PC-3 (cell line): ENCODE measurements at regions not wholly inside any gene's neighbourhood (a gene's known extent, or its start where the extent isn't known, plus 50 kb on each side); places are given as distances from the start of the nearest gene placed in this dataset.

Source experiments
- ATAC-seq: fragments of 200-7000 bp; cut with Tn5 transposase; 2 replicates; pipeline ENCODE4 v1.9.1; 2020; ENCODE audit warnings: mild to moderate bottlenecking, moderate library complexity
- BruUV-seq: library from RNA; stranded (reverse); fragments of 400-500 nt; replicated peaks from 2 replicates; lab custom pipeline; 2021; lab: Mats Ljungman, UMichigan
- CTCF ChIA-PET: fragments of 300-600 bp; sonication (Branson Sonifier 250); formaldehyde crosslinking; loops from one replicate; lab custom pipeline; 2022; ENCODE audit warnings: antibody characterized with exemption; lab: Charles Lee
- POLR2A ChIA-PET: fragments of 300-600 bp; sonication (Branson Sonifier 250); formaldehyde crosslinking; loops from one replicate; lab custom pipeline; 2022; ENCODE audit warnings: antibody characterized with exemption; ENCODE audit not compliant: unreplicated experiment; lab: Charles Lee
- DNase-seq: peaks from one replicate; pipeline ENCODE4 v3.0.0-alpha.2; 2015
- H2AFZ ChIP-seq: fragments of 300-600 bp; sonication (generic); 2 replicates; pipeline ENCODE4 v1.6.0; 2016; ENCODE audit warnings: antibody characterized with exemption, low read length
- H3F3A ChIP-seq: fragments of 300-600 bp; sonication (generic); one replicate; pipeline ENCODE4 v1.6.0; 2017; ENCODE audit warnings: antibody characterized with exemption, low read length, control low read depth, mild to moderate bottlenecking; ENCODE audit not compliant: unreplicated experiment
- H3K27ac ChIP-seq: fragments of 300-600 bp; sonication (generic); 2 replicates; pipeline ENCODE4 v1.5.1; 2016; ENCODE audit warnings: mild to moderate bottlenecking, low read length
- H3K27me3 ChIP-seq: fragments of 300-600 bp; sonication (generic); 2 replicates; pipeline ENCODE4 v1.6.1; 2016; ENCODE audit warnings: low read length, mixed read lengths
- H3K36me3 ChIP-seq: fragments of 300-600 bp; sonication (generic); 2 replicates; pipeline ENCODE4 v1.6.1; 2016; ENCODE audit warnings: low read depth, mixed run types, low read length, mixed read lengths
- H3K4me1 ChIP-seq: fragments of 300-600 bp; sonication (generic); 2 replicates; pipeline ENCODE4 v1.5.1; 2016; ENCODE audit warnings: low read length; ENCODE audit not compliant: insufficient read depth
- H3K4me2 ChIP-seq: fragments of 300-600 bp; sonication (generic); 2 replicates; pipeline ENCODE4 v1.6.0; 2016; ENCODE audit warnings: low read length
- H3K4me3 ChIP-seq: fragments of 300-600 bp; sonication (generic); 2 replicates; pipeline ENCODE4 v1.5.1; 2016; ENCODE audit warnings: mild to moderate bottlenecking, low read length, mixed read lengths
- H3K79me2 ChIP-seq: fragments of 300-600 bp; sonication (generic); 2 replicates; pipeline ENCODE4 v1.6.1; 2017; ENCODE audit warnings: low read length, mixed read lengths
- H3K9ac ChIP-seq: fragments of 300-600 bp; sonication (generic); 2 replicates; pipeline ENCODE4 v1.6.0; 2016; ENCODE audit warnings: mild to moderate bottlenecking, low read length
- H3K9me2 ChIP-seq: fragments of 300-600 bp; sonication (generic); replicated peaks from 2 replicates; pipeline ENCODE4 v1.6.1; 2016; ENCODE audit warnings: mixed run types, low read length, mixed read lengths
- H3K9me3 ChIP-seq: fragments of 300-600 bp; sonication (generic); 2 replicates; pipeline ENCODE4 v1.6.1; 2016; ENCODE audit warnings: low read length, mixed read lengths
- H4K20me1 ChIP-seq: fragments of 300-600 bp; sonication (generic); 2 replicates; pipeline ENCODE4 v1.6.1; 2016; ENCODE audit warnings: low read length, mixed read lengths
- CTCF ChIP-seq: fragments of 300-600 bp; sonication (generic); conservative IDR thresholded peaks from 2 replicates; pipeline ENCODE4 v1.5.1; 2017; ENCODE audit warnings: antibody characterized with exemption, low read depth, mild to moderate bottlenecking, low read length
- EZH2 ChIP-seq: fragments of 300-600 bp; sonication (generic); IDR thresholded peaks from one replicate; pipeline ENCODE4 v1.6.1; 2017; ENCODE audit warnings: antibody characterized with exemption, mild to moderate bottlenecking, low read length; ENCODE audit not compliant: unreplicated experiment
- EZH2phosphoT487 ChIP-seq: fragments of 300-600 bp; sonication (generic); IDR thresholded peaks from 2 replicates; pipeline ENCODE4 v1.6.1; 2018; ENCODE audit warnings: mild to moderate bottlenecking, antibody characterized with exemption, low read length, borderline replicate concordance
- intact Hi-C: fragments of 100-400 bp; cut with micrococcal nuclease; formaldehyde crosslinking; loops from 2 replicates; pipeline ENCODE4 v1.9.0; 2023

GRCh38 chr4:77481856-77482255 lies 123.8 kb upstream of the CXCL13 start:
- Histone ChIP-seq H3K4me3 (no peak overlapping the region), H3K9ac (no peak overlapping the region)

GRCh38 chr4:77488882-77489281 lies 116.7 kb upstream of the CXCL13 start:
- Histone ChIP-seq H3K4me2 (no peak overlapping the region), H3K36me3 (no peaks in the 10 kb centered on the region), H3K9me3 (no peaks in the 10 kb centered on the region), H3K27me3 (no peaks in the 10 kb centered on the region), H3K27ac (no peak overlapping the region), H3K4me1 (no peaks in the 10 kb centered on the region), H3K79me2 (no peaks in the 10 kb centered on the region), H2AFZ (no peak overlapping the region), H3K9ac (no peak overlapping the region), H3F3A (no peaks in the 10 kb centered on the region), H3K4me3 (no peak overlapping the region), H4K20me1 (no peaks in the 10 kb centered on the region), H3K9me2 (no peaks in the 10 kb centered on the region)
- no TSS peak for BruUV-seq
- intact Hi-C loops: no loop called here
- DNase-seq (no peak), ATAC-seq (no peak)
- TF ChIP-seq EZH2 (no peak), EZH2phosphoT487 (no peak), CTCF (no peak)
- ChIA-PET CTCF (no interaction called here), POLR2A (no interaction called here)

More at GRCh38 chr4:77481856-77482255, 123.8 kb upstream of the CXCL13 start:
- Histone ChIP-seq H4K20me1 (no peaks in the 10 kb centered on the region), H3K27me3 (no peaks in the 10 kb centered on the region), H3K79me2 (no peaks in the 10 kb centered on the region), H2AFZ (no peak overlapping the region), H3K4me2 (no peak overlapping the region), H3K9me2 (no peaks in the 10 kb centered on the region), H3K27ac (no peak overlapping the region), H3K9me3 (no peaks in the 10 kb centered on the region), H3K36me3 (no peaks in the 10 kb centered on the region), H3K4me1 (no peaks in the 10 kb centered on the region), H3F3A (no peaks in the 10 kb centered on the region)
- intact Hi-C loops: no loop called here
- ATAC-seq (no peak), DNase-seq (no peak)
- BruUV-seq: no TSS peak
- CTCF ChIA-PET: no interaction called here
- TF ChIP-seq EZH2phosphoT487: no peak
- no peak for TF ChIP-seq CTCF
- no peak for TF ChIP-seq EZH2
- POLR2A ChIA-PET: no interaction called here

- intact Hi-C loops: no loop called here
- CTCF ChIA-PET: no interaction called here
Observed at GRCh38 chr4:77493120-77493752, 112.4 kb upstream of the CXCL13 start.

More at GRCh38 chr4:77493120-77493752, 112.4 kb upstream of the CXCL13 start:
- Histone ChIP-seq H3K36me3 (no peaks in the 10 kb centered on the region), H3F3A (no peaks in the 10 kb centered on the region), H3K4me3 (no peak overlapping the region), H3K4me1 (no peaks in the 10 kb centered on the region), H3K27ac (no peak overlapping the region), H3K27me3 (no peaks in the 10 kb centered on the region), H2AFZ (no peak overlapping the region), H3K9me2 (no peaks in the 10 kb centered on the region), H3K79me2 (no peaks in the 10 kb centered on the region), H3K4me2 (no peak overlapping the region), H3K9ac (no peak overlapping the region), H4K20me1 (no peaks in the 10 kb centered on the region), H3K9me3 (no peaks in the 10 kb centered on the region)
- no peak for DNase-seq
- POLR2A ChIA-PET: no interaction called here
- no peak for ATAC-seq
- no peak for TF ChIP-seq EZH2phosphoT487
- no peak for TF ChIP-seq CTCF
- no peak for TF ChIP-seq EZH2
- no TSS peak for BruUV-seq
